ENCODE measurements at regions not wholly inside any gene's neighbourhood (a gene's known extent, or its start where the extent isn't known, plus 50 kb on each side); places are given as distances from the start of the nearest gene placed in this dataset.

- TF ChIP-seq, protein P1, sequence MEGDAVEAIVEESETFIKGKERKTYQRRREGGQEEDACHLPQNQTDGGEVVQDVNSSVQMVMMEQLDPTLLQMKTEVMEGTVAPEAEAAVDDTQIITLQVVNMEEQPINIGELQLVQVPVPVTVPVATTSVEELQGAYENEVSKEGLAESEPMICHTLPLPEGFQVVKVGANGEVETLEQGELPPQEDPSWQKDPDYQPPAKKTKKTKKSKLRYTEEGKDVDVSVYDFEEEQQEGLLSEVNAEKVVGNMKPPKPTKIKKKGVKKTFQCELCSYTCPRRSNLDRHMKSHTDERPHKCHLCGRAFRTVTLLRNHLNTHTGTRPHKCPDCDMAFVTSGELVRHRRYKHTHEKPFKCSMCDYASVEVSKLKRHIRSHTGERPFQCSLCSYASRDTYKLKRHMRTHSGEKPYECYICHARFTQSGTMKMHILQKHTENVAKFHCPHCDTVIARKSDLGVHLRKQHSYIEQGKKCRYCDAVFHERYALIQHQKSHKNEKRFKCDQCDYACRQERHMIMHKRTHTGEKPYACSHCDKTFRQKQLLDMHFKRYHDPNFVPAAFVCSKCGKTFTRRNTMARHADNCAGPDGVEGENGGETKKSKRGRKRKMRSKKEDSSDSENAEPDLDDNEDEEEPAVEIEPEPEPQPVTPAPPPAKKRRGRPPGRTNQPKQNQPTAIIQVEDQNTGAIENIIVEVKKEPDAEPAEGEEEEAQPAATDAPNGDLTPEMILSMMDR (IDR thresholded peaks at IDR 0.05) = no peak
- TF ChIP-seq POLR2A (IDR thresholded peaks at IDR 0.05) = no peak
Observed at GRCh38 chr7:130872341-130872740, 138.3 kb upstream of the KLF14 start.

Data from Peyer's patch (tissue), 4 donors.